ENCODE measurements at regions not wholly inside any gene's neighbourhood (a gene's known extent, or its start where the extent isn't known, plus 50 kb on each side); places are given as distances from the start of the nearest gene placed in this dataset.

DNA sequence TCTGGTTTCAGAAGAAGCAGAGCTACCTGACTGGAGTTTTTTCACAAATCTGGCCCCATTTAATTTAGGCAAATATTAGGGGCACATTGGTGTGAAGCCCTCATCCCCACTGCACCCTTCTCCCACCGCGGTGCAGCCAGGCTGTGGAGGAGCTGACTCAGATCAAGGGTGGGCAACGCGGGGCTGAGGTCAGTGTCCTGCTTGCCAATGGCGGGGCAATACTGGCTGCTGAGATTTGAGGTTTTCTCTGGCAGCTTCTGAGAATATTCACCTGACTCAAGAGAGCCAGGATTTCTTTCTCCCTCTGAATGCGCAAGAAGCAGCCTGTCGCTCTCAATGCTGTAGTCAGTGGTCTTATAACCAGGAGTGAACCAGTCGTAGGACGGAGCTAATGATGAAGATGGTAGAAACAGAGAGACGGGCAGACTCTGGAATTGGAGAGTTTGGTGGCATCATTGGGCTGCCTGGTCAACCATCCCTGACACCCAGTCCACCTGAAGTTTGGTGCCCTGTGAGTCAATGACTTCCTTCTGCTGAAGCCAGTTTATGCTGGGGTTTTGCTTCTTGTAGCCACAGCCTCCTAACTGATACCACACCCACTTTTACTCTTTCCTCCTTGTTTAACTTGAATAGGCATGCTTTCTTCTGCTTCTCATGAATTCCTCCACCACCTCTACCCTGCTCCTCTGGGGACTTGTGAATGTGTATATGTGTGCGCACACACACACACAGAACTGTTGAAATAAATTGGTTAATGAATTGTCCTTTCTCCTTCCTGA lies 123.7 kb upstream of the CTBP2 start:
- no peak for TF ChIP-seq CTCF (conservative IDR thresholded peaks at IDR 0.05)
- no peak for TF ChIP-seq ZFX (IDR thresholded peaks at IDR 0.05)
